SK-N-SH (cell line): ENCODE measurements at regions not wholly inside any gene's neighbourhood (a gene's known extent, or its start where the extent isn't known, plus 50 kb on each side); places are given as distances from the start of the nearest gene placed in this dataset.

ENCODE experiments used
- CHD2 ChIP-seq: fragments of 150-350 bp; IDR thresholded peaks from 2 replicates; pipeline ENCODE4 v1.6.1; 2018; ENCODE audit warnings: low read length; ENCODE audit not compliant: partially characterized antibody
- JUND ChIP-seq: IDR thresholded peaks from 2 replicates; pipeline ENCODE4 v1.4.0; 2012
- MAX ChIP-seq: IDR thresholded peaks from 2 replicates; pipeline ENCODE4 v1.4.0; 2012; ENCODE audit warnings: low read depth
- NRF1 ChIP-seq: IDR thresholded peaks from 2 replicates; pipeline ENCODE4 v1.6.1; 2012; ENCODE audit warnings: low read depth, mild to moderate bottlenecking, low read length
- RFX5 ChIP-seq: IDR thresholded peaks from 2 replicates; pipeline ENCODE4 v1.6.1; 2012; ENCODE audit warnings: mild to moderate bottlenecking, improper control_type of control experiment, low read length
- TAF1 ChIP-seq: IDR thresholded peaks from 2 replicates; pipeline ENCODE4 v1.6.1; 2012; ENCODE audit warnings: low read depth, mild to moderate bottlenecking, low read length, moderate library complexity, borderline replicate concordance
- TF ChIP-seq, protein P1 (sequence below): fragments of 200-600 bp; sonication (generic); IDR thresholded peaks from 2 replicates; pipeline ENCODE4 v1.6.1; 2017; ENCODE audit warnings: antibody characterized with exemption, mild to moderate bottlenecking, moderate library complexity
- TF ChIP-seq, protein P2 (sequence below): IDR thresholded peaks from 2 replicates; pipeline ENCODE4 v1.6.1; 2012; ENCODE audit warnings: mild to moderate bottlenecking, low read depth, low read length, moderate library complexity

GRCh38 chr17:62163847-62164246 lies 98.8 kb upstream of the MED13 start:
- TF ChIP-seq, protein P1, sequence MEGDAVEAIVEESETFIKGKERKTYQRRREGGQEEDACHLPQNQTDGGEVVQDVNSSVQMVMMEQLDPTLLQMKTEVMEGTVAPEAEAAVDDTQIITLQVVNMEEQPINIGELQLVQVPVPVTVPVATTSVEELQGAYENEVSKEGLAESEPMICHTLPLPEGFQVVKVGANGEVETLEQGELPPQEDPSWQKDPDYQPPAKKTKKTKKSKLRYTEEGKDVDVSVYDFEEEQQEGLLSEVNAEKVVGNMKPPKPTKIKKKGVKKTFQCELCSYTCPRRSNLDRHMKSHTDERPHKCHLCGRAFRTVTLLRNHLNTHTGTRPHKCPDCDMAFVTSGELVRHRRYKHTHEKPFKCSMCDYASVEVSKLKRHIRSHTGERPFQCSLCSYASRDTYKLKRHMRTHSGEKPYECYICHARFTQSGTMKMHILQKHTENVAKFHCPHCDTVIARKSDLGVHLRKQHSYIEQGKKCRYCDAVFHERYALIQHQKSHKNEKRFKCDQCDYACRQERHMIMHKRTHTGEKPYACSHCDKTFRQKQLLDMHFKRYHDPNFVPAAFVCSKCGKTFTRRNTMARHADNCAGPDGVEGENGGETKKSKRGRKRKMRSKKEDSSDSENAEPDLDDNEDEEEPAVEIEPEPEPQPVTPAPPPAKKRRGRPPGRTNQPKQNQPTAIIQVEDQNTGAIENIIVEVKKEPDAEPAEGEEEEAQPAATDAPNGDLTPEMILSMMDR: no peak
- TF ChIP-seq NRF1 (no peak), MAX (no peak), TAF1 (no peak), CHD2 (no peak), RFX5 (no peak), JUND (no peak)
- TF ChIP-seq, protein P2, sequence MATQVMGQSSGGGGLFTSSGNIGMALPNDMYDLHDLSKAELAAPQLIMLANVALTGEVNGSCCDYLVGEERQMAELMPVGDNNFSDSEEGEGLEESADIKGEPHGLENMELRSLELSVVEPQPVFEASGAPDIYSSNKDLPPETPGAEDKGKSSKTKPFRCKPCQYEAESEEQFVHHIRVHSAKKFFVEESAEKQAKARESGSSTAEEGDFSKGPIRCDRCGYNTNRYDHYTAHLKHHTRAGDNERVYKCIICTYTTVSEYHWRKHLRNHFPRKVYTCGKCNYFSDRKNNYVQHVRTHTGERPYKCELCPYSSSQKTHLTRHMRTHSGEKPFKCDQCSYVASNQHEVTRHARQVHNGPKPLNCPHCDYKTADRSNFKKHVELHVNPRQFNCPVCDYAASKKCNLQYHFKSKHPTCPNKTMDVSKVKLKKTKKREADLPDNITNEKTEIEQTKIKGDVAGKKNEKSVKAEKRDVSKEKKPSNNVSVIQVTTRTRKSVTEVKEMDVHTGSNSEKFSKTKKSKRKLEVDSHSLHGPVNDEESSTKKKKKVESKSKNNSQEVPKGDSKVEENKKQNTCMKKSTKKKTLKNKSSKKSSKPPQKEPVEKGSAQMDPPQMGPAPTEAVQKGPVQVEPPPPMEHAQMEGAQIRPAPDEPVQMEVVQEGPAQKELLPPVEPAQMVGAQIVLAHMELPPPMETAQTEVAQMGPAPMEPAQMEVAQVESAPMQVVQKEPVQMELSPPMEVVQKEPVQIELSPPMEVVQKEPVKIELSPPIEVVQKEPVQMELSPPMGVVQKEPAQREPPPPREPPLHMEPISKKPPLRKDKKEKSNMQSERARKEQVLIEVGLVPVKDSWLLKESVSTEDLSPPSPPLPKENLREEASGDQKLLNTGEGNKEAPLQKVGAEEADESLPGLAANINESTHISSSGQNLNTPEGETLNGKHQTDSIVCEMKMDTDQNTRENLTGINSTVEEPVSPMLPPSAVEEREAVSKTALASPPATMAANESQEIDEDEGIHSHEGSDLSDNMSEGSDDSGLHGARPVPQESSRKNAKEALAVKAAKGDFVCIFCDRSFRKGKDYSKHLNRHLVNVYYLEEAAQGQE: no peak
